Erythroblast (primary cell): ENCODE measurements at regions not wholly inside any gene's neighbourhood (a gene's known extent, or its start where the extent isn't known, plus 50 kb on each side); places are given as distances from the start of the nearest gene placed in this dataset.

ENCODE experiments used
- GATA1 ChIP-seq: IDR thresholded peaks from 2 replicates; pipeline ENCODE4 v1.6.1; 2011; ENCODE audit warnings: low read depth, mild to moderate bottlenecking, control low read depth, low read length, moderate library complexity
- POLR2A ChIP-seq: IDR thresholded peaks from 2 replicates; pipeline ENCODE4 v1.6.1; 2011; ENCODE audit warnings: mild to moderate bottlenecking, low read length

- TF ChIP-seq POLR2A = no peak
- no peak for TF ChIP-seq GATA1
These were observed 220.3 kb upstream of the MON1B start for GRCh38 chr16:76970745-76971099.
